Mucosa of rectum (tissue), 2 donors: ENCODE measurements at regions not wholly inside any gene's neighbourhood (a gene's known extent, or its start where the extent isn't known, plus 50 kb on each side); places are given as distances from the start of the nearest gene placed in this dataset.

Source experiments
- H3K27ac ChIP-seq, 2 donors: one replicate each; pipeline ENCODE4 v1.7.0; 2013; ENCODE audit warnings: inconsistent platforms in 2 of 2, low read depth in 2 of 2, low read length in 2 of 2
- H3K27me3 ChIP-seq, 2 donors: one replicate each; pipeline ENCODE4 v1.7.0; 2013; ENCODE audit warnings: low read length in 2 of 2; ENCODE audit not compliant: control insufficient read depth in 2 of 2, insufficient read depth in 2 of 2
- H3K36me3 ChIP-seq, 2 donors: one replicate each; pipeline ENCODE4 v1.7.0; 2013; ENCODE audit warnings: low read length in 2 of 2; ENCODE audit not compliant: control insufficient read depth in 2 of 2, insufficient read depth in 2 of 2
- H3K4me1 ChIP-seq, 2 donors: one replicate each; pipeline ENCODE4 v1.7.0; 2013; ENCODE audit warnings: low read length in 2 of 2, mild to moderate bottlenecking in 1 of 2; ENCODE audit not compliant: control insufficient read depth in 2 of 2, insufficient read depth in 2 of 2
- H3K4me3 ChIP-seq, 2 donors: one replicate each; pipeline ENCODE4 v1.7.0; 2013; ENCODE audit warnings: low read length in 2 of 2
- H3K9ac ChIP-seq, 2 donors: one replicate each; pipeline ENCODE4 v1.7.0; 2013; ENCODE audit warnings: low read length in 2 of 2, low read depth in 1 of 2, mild to moderate bottlenecking in 1 of 2
- H3K9me3 ChIP-seq, 2 donors: one replicate each; pipeline ENCODE4 v1.7.0; 2013; ENCODE audit warnings: low read length in 2 of 2; ENCODE audit not compliant: control insufficient read depth in 2 of 2
- donor health status: healthy.
- donor health status: Normal muscosa, but diverticular disease.

DNA sequence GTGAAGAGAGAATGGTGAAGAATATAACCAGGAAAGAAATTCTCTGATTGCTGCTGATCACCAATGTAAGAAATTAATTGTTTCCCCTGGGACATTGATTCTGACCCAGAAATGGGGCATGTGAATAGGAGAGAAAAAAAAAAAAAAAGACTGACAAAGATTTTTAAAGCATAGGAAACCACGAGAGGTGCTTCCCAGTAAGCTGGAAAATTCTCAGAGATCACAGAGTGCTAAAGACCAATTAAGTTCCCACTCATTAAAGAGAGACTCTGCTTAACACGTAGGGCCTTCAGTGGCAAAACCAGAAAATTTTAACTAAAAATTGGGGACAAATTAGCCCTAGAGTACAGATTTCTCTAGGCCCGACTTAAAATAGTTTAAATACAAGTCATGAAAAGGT is 604.4 kb downstream of the ARAP2 start:
- no peaks in the 10 kb centered on the region for H3K27me3 ChIP-seq
- H3K9ac ChIP-seq = no peak overlapping the region
- no peaks in the 10 kb centered on the region for H3K4me1 ChIP-seq
- H3K4me3 ChIP-seq = no peak overlapping the region
- no peaks in the 10 kb centered on the region for H3K36me3 ChIP-seq
- H3K9me3 ChIP-seq = no peaks in the 10 kb centered on the region
- no peak overlapping the region for H3K27ac ChIP-seq

DNA sequence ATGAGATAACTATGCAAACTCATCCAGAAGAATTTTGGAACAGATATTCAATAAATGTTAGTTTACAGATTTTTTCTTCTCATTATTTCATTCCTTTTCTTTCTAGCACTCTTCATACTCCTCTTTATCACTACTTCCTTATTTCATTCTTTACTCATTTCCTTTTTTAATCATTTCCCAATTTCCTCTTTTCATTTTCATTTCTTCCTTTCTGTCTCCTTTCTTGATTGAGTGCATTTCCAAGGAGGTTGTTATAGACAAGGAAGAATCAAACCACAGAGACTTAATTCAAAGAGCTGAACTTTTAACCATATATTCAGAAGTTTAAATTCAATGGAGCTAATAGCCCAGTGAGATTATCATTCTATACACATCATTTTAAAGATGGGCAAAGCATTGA is 600.7 kb downstream of the ARAP2 start:
- Histone ChIP-seq H3K4me3 (no peak overlapping the region), H3K27me3 (no peaks in the 10 kb centered on the region)

DNA sequence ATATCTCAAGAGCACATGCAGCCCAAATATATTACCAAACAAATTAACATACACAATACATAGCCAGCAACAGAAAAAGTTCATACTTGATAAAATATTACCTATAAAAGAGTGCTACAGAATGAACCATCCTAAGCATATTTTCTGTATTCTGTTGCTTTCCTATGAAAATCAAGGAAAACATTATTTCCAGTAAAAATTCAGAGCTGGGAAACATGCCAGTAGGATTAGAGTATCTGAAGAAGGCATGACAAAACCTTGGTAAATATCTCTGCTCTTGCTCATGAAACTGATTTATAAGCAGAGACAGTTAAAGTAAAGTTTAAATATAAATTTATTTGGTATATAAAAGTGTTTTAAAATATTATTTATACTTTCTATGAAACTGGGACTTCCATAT is 599.7 kb downstream of the ARAP2 start:
- Histone ChIP-seq H3K9me3 (no peaks in the 10 kb centered on the region), H3K27me3 (no peaks in the 10 kb centered on the region), H3K27ac (no peak overlapping the region), H3K9ac (no peak overlapping the region), H3K4me1 (no peaks in the 10 kb centered on the region), H3K36me3 (no peaks in the 10 kb centered on the region), H3K4me3 (no peak overlapping the region)

More for the DNA sequence above, 600.7 kb downstream of the ARAP2 start:
- no peak overlapping the region for H3K9ac ChIP-seq
- H3K27ac ChIP-seq = no peak overlapping the region
- no peaks in the 10 kb centered on the region for H3K4me1 ChIP-seq
- H3K36me3 ChIP-seq = no peaks in the 10 kb centered on the region
- no peaks in the 10 kb centered on the region for H3K9me3 ChIP-seq

DNA sequence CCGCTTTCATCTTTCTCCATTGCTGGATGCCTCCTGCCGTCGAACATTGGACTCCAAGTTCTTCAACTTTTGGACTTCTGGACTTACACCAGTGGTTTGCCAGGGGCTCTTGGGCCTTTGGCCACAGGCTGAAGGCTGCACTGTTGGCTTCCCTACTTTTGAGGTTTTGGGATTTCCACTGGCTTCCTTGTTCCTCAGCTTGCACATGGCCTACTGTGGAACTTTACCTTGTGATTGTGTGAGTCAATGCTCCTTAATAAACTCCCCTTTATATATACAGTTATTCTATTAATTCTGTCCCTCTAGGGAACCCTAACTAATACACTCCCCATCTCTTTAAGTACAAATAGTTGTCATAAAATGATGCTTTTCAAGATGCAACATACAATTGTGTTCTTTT is 595.3 kb downstream of the ARAP2 start:
- H3K27me3 ChIP-seq = no peaks in the 10 kb centered on the region
- no peak overlapping the region for H3K27ac ChIP-seq
- no peaks in the 10 kb centered on the region for H3K36me3 ChIP-seq
- H3K4me1 ChIP-seq = no peaks in the 10 kb centered on the region
- no peak overlapping the region for H3K4me3 ChIP-seq
- H3K9ac ChIP-seq = no peak overlapping the region
- no peaks in the 10 kb centered on the region for H3K9me3 ChIP-seq

DNA sequence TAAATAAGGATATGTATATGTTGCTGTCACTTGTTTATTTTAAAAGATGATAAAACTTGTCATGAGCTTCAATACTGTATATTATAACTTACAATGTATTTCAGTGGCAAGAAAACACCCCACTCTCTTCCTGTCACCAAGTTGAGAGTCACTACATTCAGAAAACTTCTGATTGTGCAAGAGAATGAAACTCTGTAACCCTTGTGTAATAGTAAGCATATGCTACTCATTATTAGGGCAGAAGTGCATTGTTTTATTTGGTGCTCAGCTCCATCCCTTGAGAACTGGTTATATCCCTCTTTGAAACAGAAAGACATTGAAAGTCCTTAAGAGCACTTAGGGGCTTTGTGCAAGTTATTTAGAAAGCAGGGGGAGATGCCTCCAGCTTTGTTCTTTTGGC is 594.5 kb downstream of the ARAP2 start:
- Histone ChIP-seq H3K27ac (no peak overlapping the region), H3K36me3 (no peaks in the 10 kb centered on the region), H3K27me3 (no peaks in the 10 kb centered on the region), H3K9ac (no peak overlapping the region), H3K4me1 (no peaks in the 10 kb centered on the region), H3K4me3 (no peak overlapping the region), H3K9me3 (no peaks in the 10 kb centered on the region)

DNA sequence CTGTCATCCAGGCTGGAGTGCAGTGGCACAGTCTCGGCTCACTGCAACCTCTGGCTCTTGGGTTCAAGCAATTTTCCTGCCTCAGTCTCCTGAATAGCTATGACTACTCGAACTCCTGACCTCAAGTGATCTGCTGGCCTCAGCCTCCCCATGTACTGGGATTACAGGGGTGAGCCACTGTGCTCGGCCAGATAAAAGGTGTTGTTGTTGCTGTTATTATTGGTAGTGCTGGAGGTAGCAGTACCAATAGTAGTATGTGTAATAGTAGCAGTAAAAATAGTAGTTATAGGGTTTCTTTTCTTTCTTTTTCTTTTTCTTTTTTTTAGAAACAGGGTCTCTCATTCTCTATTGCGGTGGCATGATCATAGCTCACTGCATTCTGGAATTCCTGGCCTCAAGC is 592.1 kb downstream of the ARAP2 start:
- no peaks in the 10 kb centered on the region for H3K4me1 ChIP-seq
- H3K27me3 ChIP-seq = no peaks in the 10 kb centered on the region
- H3K27ac ChIP-seq = no peak overlapping the region
- H3K36me3 ChIP-seq = no peaks in the 10 kb centered on the region
- no peak overlapping the region for H3K9ac ChIP-seq
- H3K4me3 ChIP-seq = no peak overlapping the region
- no peaks in the 10 kb centered on the region for H3K9me3 ChIP-seq

DNA sequence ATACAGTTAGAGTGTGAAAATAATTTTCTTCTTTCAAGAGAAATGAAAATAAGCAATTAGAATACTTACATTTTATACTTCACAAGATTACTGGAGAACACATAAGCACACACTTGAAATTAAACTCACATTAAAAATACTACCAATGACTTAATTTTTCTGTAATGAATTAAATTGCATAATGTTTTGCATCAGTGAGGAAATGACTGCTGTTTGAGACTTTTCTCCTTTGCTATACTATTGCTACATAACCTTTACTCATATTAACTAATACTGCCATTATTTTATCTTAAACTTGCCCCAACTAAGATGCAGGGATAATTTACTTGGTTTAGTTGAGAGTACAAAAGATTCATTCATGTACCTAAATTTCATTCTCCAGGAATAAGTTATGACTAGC is 590.9 kb downstream of the ARAP2 start:
- Histone ChIP-seq H3K27ac (no peak overlapping the region), H3K4me1 (no peaks in the 10 kb centered on the region), H3K9ac (no peak overlapping the region), H3K27me3 (no peaks in the 10 kb centered on the region), H3K9me3 (no peaks in the 10 kb centered on the region), H3K36me3 (no peaks in the 10 kb centered on the region), H3K4me3 (no peak overlapping the region)

DNA sequence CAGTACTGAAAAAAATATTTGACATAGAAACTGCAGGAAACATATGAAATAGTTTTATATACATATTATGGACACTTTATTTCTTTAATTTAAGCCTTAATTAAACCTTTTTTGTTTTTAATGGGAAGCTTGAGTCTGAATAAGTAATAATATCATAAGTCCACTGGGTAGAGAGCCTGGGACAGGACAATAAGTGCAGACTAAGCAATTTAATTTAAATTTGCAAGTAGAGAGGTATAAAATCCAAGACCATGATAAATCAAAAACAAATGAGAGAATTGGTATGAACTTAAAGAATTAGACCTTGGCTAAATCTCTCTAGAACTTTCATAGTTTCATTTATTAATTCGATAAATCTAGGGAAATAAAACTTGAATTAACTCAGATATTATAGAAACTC is 571.2 kb downstream of the ARAP2 start:
- Histone ChIP-seq H3K27ac (no peak overlapping the region), H3K9me3 (peaks cover 0 to 3% of the 10 kb centered on the region in 2 donors), H3K9ac (no peak overlapping the region), H3K36me3 (no peaks in the 10 kb centered on the region), H3K27me3 (no peaks in the 10 kb centered on the region), H3K4me3 (no peak overlapping the region), H3K4me1 (no peaks in the 10 kb centered on the region)

DNA sequence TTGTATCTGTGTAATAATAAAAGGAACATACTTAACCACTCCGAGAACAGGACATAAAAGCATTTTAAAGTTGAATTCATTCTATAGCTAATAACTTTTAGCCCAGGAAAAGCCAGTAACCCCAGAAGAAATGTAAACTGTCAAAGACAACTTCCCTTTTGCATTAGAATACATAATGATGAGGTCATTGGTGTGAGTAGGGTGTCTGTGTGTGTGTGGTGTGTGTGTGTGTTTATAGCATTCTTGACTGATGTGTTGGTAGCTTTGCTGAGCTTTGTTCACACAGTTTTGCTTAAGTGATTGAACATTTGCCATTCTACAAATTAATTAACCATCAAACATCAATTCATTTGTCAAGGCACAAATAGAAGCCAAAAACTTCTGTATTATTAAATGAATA is 559.6 kb downstream of the ARAP2 start:
- Histone ChIP-seq H3K4me3 (no peak overlapping the region), H3K9ac (no peak overlapping the region), H3K36me3 (no peaks in the 10 kb centered on the region), H3K27me3 (no peaks in the 10 kb centered on the region), H3K4me1 (no peaks in the 10 kb centered on the region), H3K27ac (no peak overlapping the region), H3K9me3 (peaks cover 0 to 1% of the 10 kb centered on the region in 2 donors)

DNA sequence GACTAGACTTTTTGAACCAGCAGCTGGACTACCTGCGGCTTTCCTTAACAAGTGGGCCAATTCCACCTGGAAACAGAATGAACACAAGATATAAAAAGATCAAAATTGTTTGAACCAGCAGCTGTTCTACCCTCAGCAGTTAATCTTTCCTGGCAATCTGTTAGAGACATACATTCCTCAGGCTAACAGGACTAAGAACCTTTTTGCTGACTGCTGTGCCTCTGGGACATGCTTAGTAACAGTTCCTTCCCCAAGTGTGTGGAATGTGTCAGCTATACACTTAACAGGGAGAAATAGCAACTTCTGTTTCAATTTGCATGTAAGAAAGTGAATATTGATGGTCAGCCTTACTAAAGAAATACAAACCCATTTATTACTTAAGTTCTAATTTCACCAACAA is 554.4 kb downstream of the ARAP2 start:
- Histone ChIP-seq H3K27me3 (no peaks in the 10 kb centered on the region), H3K36me3 (no peaks in the 10 kb centered on the region), H3K4me1 (no peaks in the 10 kb centered on the region), H3K9me3 (peaks cover 0 to 1% of the 10 kb centered on the region in 2 donors), H3K9ac (no peak overlapping the region), H3K4me3 (no peak overlapping the region), H3K27ac (no peak overlapping the region)

DNA sequence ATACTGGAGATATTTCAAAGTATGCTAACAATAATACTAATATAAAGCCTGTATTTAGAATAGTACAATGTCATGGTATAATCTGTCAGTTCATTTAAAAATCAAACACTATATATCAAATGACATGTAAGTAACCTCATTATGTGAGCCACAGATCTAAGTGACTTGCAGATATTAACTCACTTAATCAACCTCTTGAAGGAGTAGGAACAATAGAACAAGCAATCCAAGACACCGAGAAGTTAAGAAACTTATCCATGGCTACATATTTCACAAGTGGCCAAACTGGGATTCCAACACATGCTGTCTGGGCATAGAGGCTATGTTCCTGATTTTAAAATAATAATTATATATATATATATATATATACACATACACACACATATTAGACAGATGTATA is 554.0 kb downstream of the ARAP2 start:
- no peaks in the 10 kb centered on the region for H3K36me3 ChIP-seq
- H3K4me1 ChIP-seq = no peaks in the 10 kb centered on the region

More for the DNA sequence above, 554.0 kb downstream of the ARAP2 start:
- Histone ChIP-seq H3K27me3 (no peaks in the 10 kb centered on the region), H3K27ac (no peak overlapping the region), H3K4me3 (no peak overlapping the region), H3K9ac (no peak overlapping the region), H3K9me3 (peaks cover 0 to 1% of the 10 kb centered on the region in 2 donors)
